BLaER1 treated with 17β-estradiol and CSF1 and Interleukin-3, amounts not matched to agents 10 nM and 100 nM (cell line): ENCODE measurements at regions not wholly inside any gene's neighbourhood (a gene's known extent, or its start where the extent isn't known, plus 50 kb on each side); places are given as distances from the start of the nearest gene placed in this dataset.

Experiments
- H3K27ac ChIP-seq, 11 experiments: shearing (Covaris generic); formaldehyde crosslinking; 2 replicates each; pipeline ENCODE4 v1.8.1; 2022
- H3K27me3 ChIP-seq, 11 experiments: shearing (Covaris generic); formaldehyde crosslinking; 2 replicates each; pipeline ENCODE4 v1.8.1; 2022
- H3K36me3 ChIP-seq, 11 experiments: shearing (Covaris generic); formaldehyde crosslinking; 2 replicates each; pipeline ENCODE4 v1.8.1; 2022
- H3K4me1 ChIP-seq, 10 experiments: shearing (Covaris generic); formaldehyde crosslinking; 2 replicates each; pipeline ENCODE4 v1.8.1; 2022
- H3K4me2 ChIP-seq, 11 experiments: shearing (Covaris generic); formaldehyde crosslinking; 2 replicates each; pipeline ENCODE4 v1.8.1; 2022
- H3K4me3 ChIP-seq, 10 experiments: shearing (Covaris generic); formaldehyde crosslinking; 2 replicates each; pipeline ENCODE4 v1.8.1; 2022
- H3K9ac ChIP-seq, 11 experiments: shearing (Covaris generic); formaldehyde crosslinking; 2 replicates each; pipeline ENCODE4 v1.8.1; 2022
- H3K9me3 ChIP-seq, 11 experiments: shearing (Covaris generic); formaldehyde crosslinking; replicated peaks in 1 of 11; 2 replicates each; pipeline ENCODE4 v1.8.1; 2022
- H4K20me1 ChIP-seq, 11 experiments: shearing (Covaris generic); formaldehyde crosslinking; 2 replicates each; pipeline ENCODE4 v1.8.1; 2022
- Cebpa-rat ChIP-seq, 11 experiments: shearing (Covaris generic); IDR thresholded peaks; 2 replicates each; pipeline ENCODE4 v1.8.1; 2022

- Histone ChIP-seq H3K36me3 (no peaks in the 10 kb centered on the region), H3K27ac (no peak overlapping the region), H4K20me1 (no peaks in the 10 kb centered on the region), H3K9me3 (no peaks in the 10 kb centered on the region), H3K4me3 (no peak overlapping the region), H3K9ac (no peak overlapping the region), H3K4me1 (no peaks in the 10 kb centered on the region), H3K27me3 (no peaks in the 10 kb centered on the region), H3K4me2 (no peak overlapping the region)
- no peak for TF ChIP-seq Cebpa-rat (IDR thresholded peaks at IDR 0.05)
Observed at GRCh38 chr3:132205609-132206008, 111.6 kb upstream of the ACP3 start.

GRCh38 chr3:132209855-132210254, 107.4 kb upstream of the ACP3 start:
- H3K9me3 ChIP-seq = no peaks in the 10 kb centered on the region
- no peaks in the 10 kb centered on the region for H3K36me3 ChIP-seq
- no peaks in the 10 kb centered on the region for H3K27me3 ChIP-seq
- no peak overlapping the region for H3K27ac ChIP-seq
- H3K4me1 ChIP-seq = no peaks in the 10 kb centered on the region
- no peak for TF ChIP-seq Cebpa-rat (IDR thresholded peaks at IDR 0.05)
- no peaks in the 10 kb centered on the region for H4K20me1 ChIP-seq
- no peak overlapping the region for H3K4me2 ChIP-seq
- H3K4me3 ChIP-seq = no peak overlapping the region
- H3K9ac ChIP-seq = no peak overlapping the region

- H3K4me3 ChIP-seq = no peak overlapping the region
- H3K27ac ChIP-seq = no peak overlapping the region
- H4K20me1 ChIP-seq = no peaks in the 10 kb centered on the region
- H3K4me1 ChIP-seq = no peaks in the 10 kb centered on the region
- no peaks in the 10 kb centered on the region for H3K36me3 ChIP-seq
- no peak for TF ChIP-seq Cebpa-rat (IDR thresholded peaks at IDR 0.05)
- H3K9ac ChIP-seq = no peak overlapping the region
- no peaks in the 10 kb centered on the region for H3K27me3 ChIP-seq
- no peak overlapping the region for H3K4me2 ChIP-seq
- H3K9me3 ChIP-seq = no peaks in the 10 kb centered on the region
Observed at GRCh38 chr3:132210476-132211346, 106.5 kb upstream of the ACP3 start.

GRCh38 chr3:132211896-132212295, 105.3 kb upstream of the ACP3 start:
- H3K4me2 ChIP-seq = no peak overlapping the region
- H3K36me3 ChIP-seq = no peaks in the 10 kb centered on the region
- no peak for TF ChIP-seq Cebpa-rat (IDR thresholded peaks at IDR 0.05)
- H3K27me3 ChIP-seq = no peaks in the 10 kb centered on the region
- no peaks in the 10 kb centered on the region for H4K20me1 ChIP-seq
- no peak overlapping the region for H3K4me3 ChIP-seq
- H3K9me3 ChIP-seq = no peaks in the 10 kb centered on the region
- no peaks in the 10 kb centered on the region for H3K4me1 ChIP-seq
- H3K27ac ChIP-seq = no peak overlapping the region
- no peak overlapping the region for H3K9ac ChIP-seq

- Histone ChIP-seq H3K9ac (no peak overlapping the region), H3K4me1 (peaks cover 0 to 11% (median 9%) of the 10 kb centered on the region in 10 experiments; a peak in 12 of 20 replicates), H3K4me3 (no peak overlapping the region), H3K36me3 (no peaks in the 10 kb centered on the region), H3K27me3 (no peaks in the 10 kb centered on the region), H3K9me3 (no peaks in the 10 kb centered on the region), H3K27ac (no peak overlapping the region), H3K4me2 (no peak overlapping the region), H4K20me1 (no peaks in the 10 kb centered on the region)
- no peak for TF ChIP-seq Cebpa-rat (IDR thresholded peaks at IDR 0.05)
Observed at GRCh38 chr3:132218817-132219755, 98.1 kb upstream of the ACP3 start.

- no peaks in the 10 kb centered on the region for H3K36me3 ChIP-seq
- TF ChIP-seq Cebpa-rat (IDR thresholded peaks at IDR 0.05) = no peak
- no peaks in the 10 kb centered on the region for H3K27me3 ChIP-seq
- no peaks in the 10 kb centered on the region for H3K9me3 ChIP-seq
- no peak overlapping the region for H3K4me3 ChIP-seq
- H3K9ac ChIP-seq = no peak overlapping the region
- no peaks in the 10 kb centered on the region for H4K20me1 ChIP-seq
- H3K4me2 ChIP-seq = no peak overlapping the region
- peaks cover 0 to 11% (median 9%) of the 10 kb centered on the region in 10 experiments; a peak in 12 of 20 replicates for H3K4me1 ChIP-seq
- no peak overlapping the region for H3K27ac ChIP-seq
Observed at GRCh38 chr3:132220986-132221385, 96.2 kb upstream of the ACP3 start.

GRCh38 chr3:132222868-132223538, 94.2 kb upstream of the ACP3 start:
- no peak for TF ChIP-seq Cebpa-rat (IDR thresholded peaks at IDR 0.05)
- no peaks in the 10 kb centered on the region for H3K9me3 ChIP-seq
- H3K4me1 ChIP-seq = peaks cover 0 to 11% (median 9%) of the 10 kb centered on the region in 10 experiments; a peak in 12 of 20 replicates
- H3K4me2 ChIP-seq = peak overlapping the region in 5 of 11 experiments; percentile 11 to 45 (median 17); a peak in 7 of 22 replicates
- no peak overlapping the region for H3K9ac ChIP-seq
- no peaks in the 10 kb centered on the region for H3K36me3 ChIP-seq
- no peaks in the 10 kb centered on the region for H4K20me1 ChIP-seq
- H3K27me3 ChIP-seq = no peaks in the 10 kb centered on the region
- H3K4me3 ChIP-seq = no peak overlapping the region
- no peak overlapping the region for H3K27ac ChIP-seq

- Histone ChIP-seq H3K4me2 (no peak overlapping the region), H3K4me1 (peaks cover 0 to 11% (median 9%) of the 10 kb centered on the region in 10 experiments; a peak in 12 of 20 replicates), H3K36me3 (no peaks in the 10 kb centered on the region), H3K27me3 (no peaks in the 10 kb centered on the region), H3K9ac (no peak overlapping the region), H3K9me3 (no peaks in the 10 kb centered on the region), H3K27ac (no peak overlapping the region), H3K4me3 (no peak overlapping the region), H4K20me1 (no peaks in the 10 kb centered on the region)
- TF ChIP-seq Cebpa-rat (IDR thresholded peaks at IDR 0.05) = no peak
Observed at GRCh38 chr3:132225664-132226063, 91.5 kb upstream of the ACP3 start.

GRCh38 chr3:132228923-132229322, 88.3 kb upstream of the ACP3 start:
- TF ChIP-seq Cebpa-rat (IDR thresholded peaks at IDR 0.05) = no peak
- Histone ChIP-seq H3K4me2 (no peak overlapping the region), H3K27ac (no peak overlapping the region), H3K4me1 (peaks cover 0 to 17% (median 3%) of the 10 kb centered on the region in 10 experiments; a peak in 10 of 20 replicates), H3K4me3 (no peak overlapping the region), H3K9ac (no peak overlapping the region), H3K27me3 (no peaks in the 10 kb centered on the region), H3K36me3 (no peaks in the 10 kb centered on the region), H3K9me3 (no peaks in the 10 kb centered on the region), H4K20me1 (no peaks in the 10 kb centered on the region)
